Thyroid gland (tissue), 4 donors: ENCODE measurements at regions not wholly inside any gene's neighbourhood (a gene's known extent, or its start where the extent isn't known, plus 50 kb on each side); places are given as distances from the start of the nearest gene placed in this dataset.

Experiments
- POLR2A ChIP-seq, 2 donors: fragments of 450-650 bp; IDR thresholded peaks; one replicate each; pipeline ENCODE4 v1.6.1; 2017; ENCODE audit warnings: antibody characterized with exemption in 2 of 2, mild to moderate bottlenecking in 2 of 2, moderate library complexity in 1 of 2
- TF ChIP-seq, protein P1 (sequence below), 6 experiments: fragments of 200-600 bp in 3 of 6; fragments of 450-650 bp in 3 of 6; sonication (generic) in 3 of 6; IDR thresholded peaks; one replicate each; pipeline ENCODE4 v1.5.1; 2016 to 2019; ENCODE audit warnings: antibody characterized with exemption in 6 of 6, mild to moderate bottlenecking in 2 of 6, inconsistent platforms in 1 of 6, moderate library complexity in 1 of 6

- TF ChIP-seq, protein P1, sequence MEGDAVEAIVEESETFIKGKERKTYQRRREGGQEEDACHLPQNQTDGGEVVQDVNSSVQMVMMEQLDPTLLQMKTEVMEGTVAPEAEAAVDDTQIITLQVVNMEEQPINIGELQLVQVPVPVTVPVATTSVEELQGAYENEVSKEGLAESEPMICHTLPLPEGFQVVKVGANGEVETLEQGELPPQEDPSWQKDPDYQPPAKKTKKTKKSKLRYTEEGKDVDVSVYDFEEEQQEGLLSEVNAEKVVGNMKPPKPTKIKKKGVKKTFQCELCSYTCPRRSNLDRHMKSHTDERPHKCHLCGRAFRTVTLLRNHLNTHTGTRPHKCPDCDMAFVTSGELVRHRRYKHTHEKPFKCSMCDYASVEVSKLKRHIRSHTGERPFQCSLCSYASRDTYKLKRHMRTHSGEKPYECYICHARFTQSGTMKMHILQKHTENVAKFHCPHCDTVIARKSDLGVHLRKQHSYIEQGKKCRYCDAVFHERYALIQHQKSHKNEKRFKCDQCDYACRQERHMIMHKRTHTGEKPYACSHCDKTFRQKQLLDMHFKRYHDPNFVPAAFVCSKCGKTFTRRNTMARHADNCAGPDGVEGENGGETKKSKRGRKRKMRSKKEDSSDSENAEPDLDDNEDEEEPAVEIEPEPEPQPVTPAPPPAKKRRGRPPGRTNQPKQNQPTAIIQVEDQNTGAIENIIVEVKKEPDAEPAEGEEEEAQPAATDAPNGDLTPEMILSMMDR (IDR thresholded peaks at IDR 0.05) = no peak
- TF ChIP-seq POLR2A (IDR thresholded peaks at IDR 0.05) = no peak
Observed at GRCh38 chr7:136174477-136175125, 197.4 kb upstream of the MTPN start.
